Stimulated activated CD8-positive, alpha-beta memory T cell treated with anti-CD3 and anti-CD28 coated beads, Interleukin-2, amount 100 ng/mL, for 48 hours (primary cell): ENCODE measurements at regions not wholly inside any gene's neighbourhood (a gene's known extent, or its start where the extent isn't known, plus 50 kb on each side); places are given as distances from the start of the nearest gene placed in this dataset.

ENCODE experiments used
- DNase-seq, 2 donors: peaks; one replicate each; pipeline ENCODE4 v3.0.0-alpha.2; 2020; ENCODE audit warnings: low read depth in 2 of 2

DNA sequence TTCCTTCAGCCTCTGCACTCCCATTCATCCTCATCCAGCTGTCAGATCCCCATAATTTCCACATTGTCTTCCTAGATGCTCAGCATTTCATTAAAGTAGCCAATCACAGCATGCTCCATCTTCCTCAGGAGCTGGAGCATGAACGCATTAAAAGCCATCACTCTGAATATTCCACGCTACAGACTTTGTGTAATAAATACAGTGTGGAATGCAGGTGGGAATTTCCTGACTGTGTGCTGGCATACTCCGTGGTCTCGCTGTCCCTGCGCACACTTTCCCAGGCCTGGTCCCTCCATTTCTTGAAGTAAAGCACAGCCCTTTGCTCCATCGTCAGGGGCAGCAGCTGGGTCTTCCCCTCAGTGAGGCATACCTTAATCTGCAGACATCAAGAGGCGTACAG is 123.7 kb upstream of the NCK2 start:
- DNase-seq = no peak

DNA sequence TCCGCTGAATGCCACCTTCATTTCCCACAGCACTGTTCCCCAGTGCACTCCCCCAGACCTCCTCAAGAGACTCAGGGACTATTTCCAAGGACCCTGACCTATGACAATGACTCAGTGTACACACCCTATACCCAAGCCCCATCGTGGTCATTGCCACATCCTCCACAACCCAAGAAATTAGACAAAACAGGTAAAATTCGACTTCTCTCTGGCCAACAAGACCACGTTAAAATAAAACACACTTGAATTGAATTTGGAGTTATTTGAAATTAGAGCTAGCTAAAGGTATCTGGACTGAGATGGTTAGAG is 126.4 kb upstream of the NCK2 start:
- DNase-seq = no peak

DNA sequence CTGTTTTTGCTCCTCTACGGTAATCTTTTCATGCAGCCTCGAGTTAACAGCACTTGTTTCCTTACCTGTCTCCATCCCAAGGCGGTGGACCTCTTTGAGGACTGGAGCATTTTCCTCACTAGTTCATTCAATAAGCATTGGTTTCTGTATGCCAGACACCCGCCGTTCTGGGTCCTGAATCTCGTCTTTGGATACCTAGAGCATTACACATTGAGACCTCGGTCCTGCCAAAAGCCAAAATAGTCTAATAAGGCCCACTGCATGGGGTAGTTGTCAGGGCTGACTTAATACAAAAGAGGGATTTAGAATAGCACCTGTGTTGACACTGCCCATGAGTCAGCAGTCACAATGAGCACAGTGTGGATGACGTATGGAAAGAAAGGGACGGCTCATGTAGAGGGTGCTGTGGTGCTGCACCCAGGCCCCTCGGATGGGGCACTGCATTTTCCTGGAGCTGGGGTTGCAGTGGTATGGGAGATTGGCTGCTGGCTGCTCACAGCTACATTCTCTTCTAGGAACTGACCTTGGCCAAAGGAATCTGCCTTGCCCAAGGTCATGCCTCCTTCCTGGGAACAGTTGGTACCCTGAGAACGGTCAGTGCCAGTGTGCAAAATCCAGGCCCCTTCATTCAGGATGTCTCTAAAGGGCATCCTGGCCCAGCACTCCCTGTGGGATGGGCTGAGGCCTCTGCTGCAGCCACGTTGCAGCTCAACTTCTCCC is 126.9 kb upstream of the NCK2 start:
- no peak for DNase-seq

- no peak for DNase-seq
Measured at GRCh38 chr2:105615305-105615704, 129.4 kb upstream of the NCK2 start.

- DNase-seq = no peak
Measured at GRCh38 chr2:105611811-105612424, 132.8 kb upstream of the NCK2 start.

DNA sequence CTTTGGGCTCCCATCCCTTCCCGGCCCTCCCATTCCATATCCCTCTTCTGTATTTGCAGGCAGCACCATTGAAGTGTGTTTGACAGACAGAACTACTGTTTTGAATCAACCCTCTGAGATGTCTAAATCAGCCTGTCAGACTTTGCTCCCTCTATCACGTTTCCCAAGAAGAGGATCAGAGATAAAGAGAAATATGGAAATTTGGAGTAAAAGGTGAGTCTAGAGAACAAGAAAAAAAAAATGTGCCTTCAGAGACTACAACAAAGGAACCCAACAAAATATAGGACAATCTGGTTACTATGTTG is 133.4 kb upstream of the NCK2 start:
- DNase-seq = no peak

DNA sequence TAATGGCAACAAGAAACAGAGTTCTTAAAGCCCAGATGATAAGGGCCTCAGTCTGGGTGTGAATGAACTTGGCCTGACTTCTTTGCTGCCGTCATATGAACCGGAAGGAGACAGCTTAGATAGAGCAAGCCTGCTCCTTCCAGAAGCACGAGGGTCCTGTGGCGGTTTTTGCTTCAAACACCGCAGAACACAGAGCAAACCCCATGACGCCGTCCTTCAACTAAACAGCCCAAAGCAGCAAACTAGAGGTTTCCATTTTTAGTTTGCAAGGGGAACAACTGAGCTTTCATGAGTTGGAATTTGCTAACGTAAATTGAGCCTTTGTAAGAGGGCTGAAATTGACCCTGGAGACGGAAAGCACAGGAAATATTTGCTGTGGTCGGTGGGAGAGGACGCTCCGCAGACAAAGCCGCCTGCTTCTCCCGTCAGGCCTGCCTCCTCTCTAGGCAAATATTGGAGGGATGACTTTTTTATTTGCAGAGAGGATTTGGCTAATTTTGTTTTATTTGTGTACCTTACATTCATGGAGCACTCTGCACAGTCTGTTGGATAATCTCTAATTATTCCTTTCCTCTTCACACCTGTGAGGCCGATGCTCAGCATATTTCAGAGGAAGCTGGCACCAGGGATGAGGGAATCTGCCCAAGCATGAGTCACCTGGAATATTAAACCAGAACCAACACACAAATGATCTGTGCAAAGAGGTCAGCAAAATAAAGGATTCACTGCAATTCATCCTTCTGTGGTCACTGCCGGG is 134.0 kb upstream of the NCK2 start:
- no peak for DNase-seq

DNA sequence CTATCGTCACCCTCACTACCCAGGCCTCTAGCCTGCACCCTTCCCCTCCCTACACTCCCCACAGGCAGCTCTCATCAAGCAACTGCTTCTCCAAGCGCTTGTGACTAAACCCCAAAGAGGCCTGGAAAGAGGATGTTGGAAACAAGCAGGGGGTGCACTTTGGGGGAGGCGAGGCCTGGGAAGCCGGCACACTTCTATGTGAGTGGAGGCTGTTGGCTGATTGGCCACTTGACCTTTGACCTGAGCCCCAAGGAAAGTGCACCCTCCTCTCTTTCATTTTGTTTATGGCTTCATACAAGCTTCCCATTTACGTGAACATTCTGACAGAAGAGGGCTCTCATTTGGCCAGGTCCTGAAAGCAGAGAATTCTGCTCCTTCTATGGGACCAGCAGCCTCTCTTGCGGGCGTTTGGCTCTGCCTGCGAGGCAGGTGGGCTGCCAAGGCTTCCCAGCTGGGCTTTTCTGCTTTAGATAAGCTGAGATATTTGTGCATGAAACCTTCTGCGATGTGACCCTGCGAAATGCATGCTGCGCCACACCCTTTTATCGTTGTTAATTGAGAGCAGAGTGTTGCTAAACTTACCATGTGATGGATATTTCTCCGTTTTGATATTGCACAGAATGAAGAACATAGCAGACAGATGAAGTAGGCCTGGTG is 134.8 kb upstream of the NCK2 start:
- no peak for DNase-seq

DNA sequence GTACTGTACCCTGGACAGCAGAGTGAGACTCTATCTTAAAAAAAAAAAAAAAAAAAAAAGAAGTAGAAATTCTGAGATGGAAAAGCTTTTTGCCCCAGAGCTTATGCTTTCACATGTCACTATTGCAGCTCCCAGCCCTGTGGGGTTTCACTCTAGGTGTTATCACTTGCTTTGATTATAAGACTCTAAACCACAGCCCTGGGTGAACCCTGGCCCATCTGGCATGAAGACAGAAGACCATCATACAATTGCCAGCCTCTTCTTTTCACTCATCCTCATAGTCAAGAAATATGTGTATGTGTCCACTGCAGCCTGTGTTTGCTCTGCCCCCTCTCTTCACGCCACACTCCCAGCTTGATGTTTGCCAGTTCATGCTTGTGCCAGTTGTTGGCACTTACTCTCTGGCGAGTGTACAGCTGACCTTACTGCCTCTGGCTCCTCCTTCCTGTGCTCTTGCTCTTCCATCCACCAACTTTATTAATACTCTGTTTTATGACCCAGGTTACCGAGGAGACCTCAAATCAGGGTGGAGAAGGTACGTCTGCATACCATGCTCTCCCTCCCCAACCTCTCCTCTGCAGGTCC is 136.7 kb upstream of the NCK2 start:
- DNase-seq = no peak

- DNase-seq = no peak
Measured at GRCh38 chr2:105606081-105606480, 138.6 kb upstream of the NCK2 start.

GRCh38 chr2:105604938-105605337 is 139.8 kb upstream of the NCK2 start:
- no peak for DNase-seq

- DNase-seq = no peak
Measured at GRCh38 chr2:105600949-105601794, 143.5 kb upstream of the NCK2 start.

GRCh38 chr2:105600602-105600948 is 144.1 kb upstream of the NCK2 start:
- DNase-seq = no peak

- no peak for DNase-seq
Measured at GRCh38 chr2:105600037-105600442, 144.7 kb upstream of the NCK2 start.

DNA sequence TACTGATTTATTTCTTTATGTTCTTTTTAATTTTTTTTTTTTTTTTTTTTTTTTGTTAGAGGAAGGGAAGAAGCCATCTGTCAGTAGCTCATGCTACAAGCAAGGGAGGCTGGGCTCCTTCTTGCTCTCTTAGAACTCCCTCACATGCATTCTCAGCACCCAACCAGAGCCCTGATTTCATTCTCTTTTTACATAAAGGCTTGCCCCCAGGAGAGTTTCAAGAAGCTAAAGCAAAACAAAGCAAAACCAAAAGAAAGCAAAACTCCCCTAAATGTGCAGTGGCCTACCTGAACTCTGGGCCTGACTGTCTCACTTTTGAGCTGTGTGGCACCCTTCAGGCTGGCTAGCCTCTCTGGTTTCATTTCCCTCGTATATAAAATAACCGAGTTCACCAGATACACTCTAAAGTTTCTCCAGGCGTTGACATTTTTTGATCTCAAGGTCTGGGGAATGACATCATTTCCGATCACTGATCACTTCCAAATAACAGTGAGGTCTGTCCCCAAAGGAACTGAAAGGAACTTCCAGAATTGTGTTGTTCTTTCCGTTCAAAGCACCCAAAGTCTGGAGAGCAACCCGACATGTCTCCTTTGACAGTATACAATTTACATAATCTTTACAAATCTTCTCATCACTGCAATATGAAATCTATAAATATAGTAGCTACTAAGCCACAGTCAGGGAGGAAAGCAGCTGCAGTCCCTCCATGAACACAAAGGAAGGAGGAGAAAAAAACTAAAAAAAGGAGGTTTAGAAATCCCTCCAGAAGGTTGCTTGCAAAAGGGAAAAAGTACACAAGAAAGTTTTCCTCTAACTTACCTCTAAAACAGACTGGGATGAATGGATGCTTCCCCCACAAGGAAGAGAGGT is 145.6 kb upstream of the NCK2 start:
- DNase-seq = no peak

DNA sequence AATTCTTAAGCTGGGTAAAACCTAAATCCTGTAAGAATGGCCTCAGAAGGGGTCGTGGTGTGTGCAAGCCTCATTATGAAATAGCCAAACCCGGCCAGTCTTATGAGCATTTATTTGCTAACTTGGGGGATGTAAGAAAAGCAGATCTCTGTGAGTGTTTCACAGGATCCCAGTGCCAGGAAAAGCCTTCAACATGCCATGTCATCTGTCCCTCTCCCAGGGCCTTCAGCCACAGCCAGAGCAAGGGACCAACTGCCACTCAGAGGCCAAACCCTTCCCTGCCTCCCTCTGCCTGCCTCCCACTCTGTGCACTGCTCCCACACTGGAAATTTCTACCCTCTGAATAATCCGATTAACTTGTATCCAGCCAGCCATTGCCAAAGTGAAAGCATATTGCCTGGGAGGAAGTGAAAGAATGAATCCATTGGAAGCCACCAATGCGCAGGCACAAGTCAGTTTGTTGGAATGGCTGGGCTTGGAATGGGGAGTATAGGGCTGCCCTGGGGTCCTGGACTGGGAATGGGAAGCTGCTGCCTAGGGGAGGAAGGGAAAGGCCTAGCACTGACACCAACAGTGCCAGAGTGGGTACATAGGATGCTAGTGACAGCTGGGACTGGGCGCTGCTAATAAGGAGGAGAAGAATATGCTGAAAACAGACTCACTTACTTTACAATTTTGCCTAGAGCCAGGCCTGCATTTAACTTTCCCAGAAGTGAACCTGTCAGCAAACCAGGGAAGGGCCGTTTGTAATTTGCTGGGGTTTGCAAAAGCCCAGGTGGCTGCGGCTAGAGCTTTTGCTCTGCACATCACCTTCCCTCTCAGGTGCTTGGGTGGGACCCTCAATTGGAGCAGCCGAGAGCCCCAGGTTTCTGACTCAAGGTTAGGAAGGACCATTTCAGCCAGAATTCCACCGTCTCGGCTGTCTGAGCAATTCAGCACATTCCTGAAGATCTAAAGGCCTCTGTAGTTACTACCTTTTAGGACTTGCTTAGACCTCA is 146.6 kb upstream of the NCK2 start:
- no peak for DNase-seq

GRCh38 chr2:105597011-105597805 is 147.5 kb upstream of the NCK2 start:
- no peak for DNase-seq

DNA sequence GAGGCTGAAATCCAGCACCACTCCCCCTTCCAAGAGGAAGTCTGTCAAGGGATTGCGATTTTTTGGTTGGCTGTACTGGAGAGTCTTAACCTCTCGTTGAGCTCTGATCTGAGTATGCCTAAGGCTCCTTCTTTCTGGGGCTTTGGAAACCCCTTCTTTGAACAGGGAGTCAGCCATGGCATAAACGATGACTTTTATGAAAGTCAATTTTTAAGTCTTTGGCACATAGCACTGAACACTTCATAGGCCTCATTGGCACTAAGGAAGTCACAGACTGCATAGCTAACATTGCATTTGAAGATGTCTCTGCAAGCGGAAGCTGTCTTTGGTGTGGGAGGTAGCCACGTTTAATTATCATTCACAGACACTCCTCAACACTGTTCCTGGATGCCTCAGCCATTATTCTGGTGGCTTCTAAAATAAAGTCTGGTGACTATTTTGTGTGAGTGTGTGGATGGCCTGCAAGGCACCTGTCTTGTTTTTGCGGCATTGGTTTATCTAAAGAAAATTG is 148.2 kb upstream of the NCK2 start:
- DNase-seq = no peak
